ENCODE measurements at regions not wholly inside any gene's neighbourhood (a gene's known extent, or its start where the extent isn't known, plus 50 kb on each side); places are given as distances from the start of the nearest gene placed in this dataset.

GRCh38 chr20:4581838-4582237 is 104.4 kb upstream of the PRNP start:
- no peak for DNase-seq (ENCODE audit: low read depth, low spot score)
- H3K4me3 ChIP-seq (ENCODE audit: low read depth, low read length), result no peak overlapping the region
- ChIA-PET CTCF (interaction anchor here (1.6 to 3.2 kb wide), 2 partner anchors 9 to 10 kb away, joined by 3 to 11 read pairs; no protein-coding TSS in a partner anchor), POLR2A (no interaction called here)
- no peak for TF ChIP-seq CTCF (IDR thresholded peaks at IDR 0.05; ENCODE audit: insufficient read depth, low read length, missing control alignments)

GRCh38 chr20:4578375-4578774 is 107.9 kb upstream of the PRNP start:
- no peak overlapping the region for H3K4me3 ChIP-seq (ENCODE audit: low read depth, low read length)
- TF ChIP-seq CTCF (IDR thresholded peaks at IDR 0.05; ENCODE audit: insufficient read depth, low read length, missing control alignments), result no peak
- ChIA-PET POLR2A (no interaction called here), CTCF (interaction anchor here (1.6 kb wide), 1 partner anchor 16 kb away, joined by 3 read pairs; no protein-coding TSS in a partner anchor)
- DNase-seq (ENCODE audit: low read depth, low spot score), result no peak

GRCh38 chr20:4574356-4574690 is 111.9 kb upstream of the PRNP start:
- H3K4me3 ChIP-seq (ENCODE audit: low read depth, low read length), result no peak overlapping the region
- no peak for TF ChIP-seq CTCF (IDR thresholded peaks at IDR 0.05; ENCODE audit: insufficient read depth, low read length, missing control alignments)
- no peak for DNase-seq (ENCODE audit: low read depth, low spot score)
- CTCF ChIA-PET, result no interaction called here
- POLR2A ChIA-PET, result no interaction called here

GRCh38 chr20:4573564-4574355 is 112.5 kb upstream of the PRNP start:
- no peak overlapping the region for H3K4me3 ChIP-seq (ENCODE audit: low read depth, low read length)
- peak; percentile 79 for DNase-seq (ENCODE audit: low read depth, low spot score)
- POLR2A ChIA-PET, result no interaction called here
- TF ChIP-seq CTCF (IDR thresholded peaks at IDR 0.05; ENCODE audit: insufficient read depth, low read length, missing control alignments), result no peak
- CTCF ChIA-PET, result interaction anchor here (0.9 to 2.6 kb wide), 4 partner anchors 8 to 348 kb away, joined by 3 to 8 read pairs (median 5); no protein-coding TSS in a partner anchor

- ChIA-PET POLR2A (no interaction called here), CTCF (interaction anchor here (1.0 to 2.6 kb wide), 3 partner anchors 9 to 321 kb away, joined by 3 to 7 read pairs (median 3); no protein-coding TSS in a partner anchor)
- TF ChIP-seq CTCF (IDR thresholded peaks at IDR 0.05; ENCODE audit: insufficient read depth, low read length, missing control alignments), result no peak
- H3K4me3 ChIP-seq (ENCODE audit: low read depth, low read length), result no peak overlapping the region
- DNase-seq (ENCODE audit: low read depth, low spot score), result no peak
Observed at GRCh38 chr20:4571759-4572531, 114.3 kb upstream of the PRNP start.

GRCh38 chr20:4569865-4570264 is 116.4 kb upstream of the PRNP start:
- TF ChIP-seq CTCF (IDR thresholded peaks at IDR 0.05; ENCODE audit: insufficient read depth, low read length, missing control alignments), result no peak
- POLR2A ChIA-PET, result no interaction called here
- H3K4me3 ChIP-seq (ENCODE audit: low read depth, low read length), result no peak overlapping the region
- CTCF ChIA-PET, result no interaction called here
- DNase-seq (ENCODE audit: low read depth, low spot score), result no peak

All from AG04449 (cell line).